ENCODE measurements at regions not wholly inside any gene's neighbourhood (a gene's known extent, or its start where the extent isn't known, plus 50 kb on each side); places are given as distances from the start of the nearest gene placed in this dataset.

DNA sequence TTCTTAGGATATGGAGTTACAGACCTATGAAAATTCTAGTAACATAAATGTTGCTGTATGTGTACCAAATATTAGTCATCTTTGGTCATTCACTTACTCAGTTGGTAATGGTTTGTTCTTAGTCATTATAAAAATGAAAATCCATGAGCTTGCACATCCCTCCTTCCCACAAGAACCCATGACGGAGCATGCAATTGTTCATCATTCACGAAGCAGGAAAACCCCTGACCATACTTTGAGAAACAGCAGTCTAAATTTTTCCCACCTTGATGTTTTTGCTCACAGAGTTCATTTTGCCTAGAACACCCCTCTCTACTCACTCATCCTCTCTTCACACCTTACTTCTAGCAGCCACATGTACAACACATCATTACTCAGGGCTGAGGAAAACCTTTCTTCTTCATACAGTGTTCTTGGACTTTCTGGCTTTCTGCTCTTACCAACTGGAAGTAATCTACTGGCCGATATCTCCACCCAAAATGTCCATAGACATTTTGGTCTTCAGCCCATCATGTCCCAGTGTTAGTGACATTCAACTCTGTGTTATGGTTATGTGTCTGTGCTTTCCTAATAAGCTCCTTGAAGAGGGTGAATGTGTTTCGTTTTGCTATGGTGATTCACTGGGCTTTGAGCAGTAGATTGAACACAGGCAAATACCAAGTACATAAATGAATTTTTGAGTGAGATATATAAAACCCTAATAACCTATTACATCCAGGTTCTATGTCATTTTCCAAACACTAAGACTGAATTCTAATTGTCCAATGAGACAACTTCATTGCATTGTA is 189.9 kb downstream of the ZC3H11B start:
- TF ChIP-seq, protein P1, sequence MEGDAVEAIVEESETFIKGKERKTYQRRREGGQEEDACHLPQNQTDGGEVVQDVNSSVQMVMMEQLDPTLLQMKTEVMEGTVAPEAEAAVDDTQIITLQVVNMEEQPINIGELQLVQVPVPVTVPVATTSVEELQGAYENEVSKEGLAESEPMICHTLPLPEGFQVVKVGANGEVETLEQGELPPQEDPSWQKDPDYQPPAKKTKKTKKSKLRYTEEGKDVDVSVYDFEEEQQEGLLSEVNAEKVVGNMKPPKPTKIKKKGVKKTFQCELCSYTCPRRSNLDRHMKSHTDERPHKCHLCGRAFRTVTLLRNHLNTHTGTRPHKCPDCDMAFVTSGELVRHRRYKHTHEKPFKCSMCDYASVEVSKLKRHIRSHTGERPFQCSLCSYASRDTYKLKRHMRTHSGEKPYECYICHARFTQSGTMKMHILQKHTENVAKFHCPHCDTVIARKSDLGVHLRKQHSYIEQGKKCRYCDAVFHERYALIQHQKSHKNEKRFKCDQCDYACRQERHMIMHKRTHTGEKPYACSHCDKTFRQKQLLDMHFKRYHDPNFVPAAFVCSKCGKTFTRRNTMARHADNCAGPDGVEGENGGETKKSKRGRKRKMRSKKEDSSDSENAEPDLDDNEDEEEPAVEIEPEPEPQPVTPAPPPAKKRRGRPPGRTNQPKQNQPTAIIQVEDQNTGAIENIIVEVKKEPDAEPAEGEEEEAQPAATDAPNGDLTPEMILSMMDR (IDR thresholded peaks at IDR 0.05; ENCODE audit: insufficient read depth, low read length, poor library complexity, severe bottlenecking), result no peak
- no peak for TF ChIP-seq EZH2phosphoT487 (conservative IDR thresholded peaks at IDR 0.05; ENCODE audit: low read length)
